HG02610 (cell line): ENCODE measurements at regions not wholly inside any gene's neighbourhood (a gene's known extent, or its start where the extent isn't known, plus 50 kb on each side); places are given as distances from the start of the nearest gene placed in this dataset.
"Not testable (repeated sequence)": the region's sequence is repeated elsewhere in the genome, so short reads cannot be mapped to it uniquely, and the experiment has no call there.

Source experiments
- ATAC-seq: cut with Tn5 transposase; IDR thresholded peaks from one replicate; pipeline ENCODE4 v1.9.1; 2021; ENCODE audit warnings: mild to moderate bottlenecking, moderate library complexity; ENCODE audit not compliant: unreplicated experiment

- ATAC-seq: no peak
Measured at GRCh38 chr6:87772597-87773530, 70.8 kb upstream of the AKIRIN2 start.

- ATAC-seq: no peak
Measured at GRCh38 chr6:87767478-87767877, 65.4 kb upstream of the AKIRIN2 start.

DNA sequence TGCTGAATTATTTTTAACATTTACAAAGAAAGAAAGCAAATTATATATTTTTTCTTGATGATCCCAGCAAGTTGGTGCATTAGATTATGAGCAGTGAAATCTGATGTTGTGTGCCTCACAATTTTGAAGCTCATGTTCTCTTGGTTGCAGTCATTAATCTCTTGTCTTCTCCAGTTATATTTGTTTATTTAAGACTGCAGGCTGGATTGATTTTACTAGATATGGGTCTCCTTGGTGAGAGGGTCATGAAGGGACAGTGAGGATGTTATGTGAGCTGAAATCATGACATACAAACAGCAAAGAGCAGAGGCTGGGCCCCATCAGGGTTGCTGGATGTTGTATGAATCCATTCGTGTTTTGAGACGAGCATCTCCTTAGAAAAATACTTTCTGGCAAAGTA lies 64.2 kb upstream of the AKIRIN2 start:
- no peak for ATAC-seq

DNA sequence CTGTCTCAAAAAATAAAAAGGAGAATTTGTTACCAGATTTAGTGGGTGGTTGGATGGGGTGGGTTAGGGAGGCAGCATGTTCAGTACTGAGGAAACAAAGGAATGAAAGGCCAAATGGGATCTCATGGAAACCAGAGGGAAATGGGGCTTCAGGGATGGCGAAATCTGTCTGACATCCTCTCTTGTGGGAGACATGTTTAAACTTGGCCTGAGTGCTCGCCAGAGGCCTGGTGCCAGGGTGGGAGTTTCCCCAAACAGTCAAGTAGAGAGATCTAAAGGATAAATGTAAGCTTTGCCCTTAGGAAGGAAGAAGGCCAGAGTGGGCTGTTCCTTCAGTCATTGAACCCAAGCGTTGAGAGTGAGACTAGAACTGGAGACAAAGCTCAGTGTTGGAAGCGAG lies 61.9 kb upstream of the AKIRIN2 start:
- no peak for ATAC-seq

GRCh38 chr6:87763276-87763675 lies 61.2 kb upstream of the AKIRIN2 start:
- ATAC-seq: no peak

DNA sequence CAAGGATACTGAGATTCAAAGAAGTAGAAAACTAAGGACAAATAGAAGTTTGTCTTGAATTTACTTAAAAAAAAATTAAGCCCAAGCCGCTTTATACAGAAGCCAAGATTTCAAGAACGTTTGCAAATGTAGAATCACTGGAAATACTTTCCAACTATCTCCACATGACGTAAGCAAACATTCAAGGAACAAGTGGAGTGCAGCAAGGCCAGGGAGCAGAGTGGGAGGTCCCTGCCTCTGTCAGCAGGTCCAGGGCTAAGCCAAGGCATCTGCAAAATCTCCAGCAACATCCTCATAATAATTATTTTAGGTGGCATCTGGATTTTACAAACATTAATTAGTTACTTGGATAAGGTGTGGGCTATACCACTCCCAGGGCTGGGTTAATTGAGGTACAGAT lies 60.1 kb upstream of the AKIRIN2 start:
- ATAC-seq: no peak

- ATAC-seq: no peak
Measured at GRCh38 chr6:87757792-87758191, 55.8 kb upstream of the AKIRIN2 start.

GRCh38 chr6:87756858-87757257 lies 54.8 kb upstream of the AKIRIN2 start:
- peak; percentile 96 for ATAC-seq

DNA sequence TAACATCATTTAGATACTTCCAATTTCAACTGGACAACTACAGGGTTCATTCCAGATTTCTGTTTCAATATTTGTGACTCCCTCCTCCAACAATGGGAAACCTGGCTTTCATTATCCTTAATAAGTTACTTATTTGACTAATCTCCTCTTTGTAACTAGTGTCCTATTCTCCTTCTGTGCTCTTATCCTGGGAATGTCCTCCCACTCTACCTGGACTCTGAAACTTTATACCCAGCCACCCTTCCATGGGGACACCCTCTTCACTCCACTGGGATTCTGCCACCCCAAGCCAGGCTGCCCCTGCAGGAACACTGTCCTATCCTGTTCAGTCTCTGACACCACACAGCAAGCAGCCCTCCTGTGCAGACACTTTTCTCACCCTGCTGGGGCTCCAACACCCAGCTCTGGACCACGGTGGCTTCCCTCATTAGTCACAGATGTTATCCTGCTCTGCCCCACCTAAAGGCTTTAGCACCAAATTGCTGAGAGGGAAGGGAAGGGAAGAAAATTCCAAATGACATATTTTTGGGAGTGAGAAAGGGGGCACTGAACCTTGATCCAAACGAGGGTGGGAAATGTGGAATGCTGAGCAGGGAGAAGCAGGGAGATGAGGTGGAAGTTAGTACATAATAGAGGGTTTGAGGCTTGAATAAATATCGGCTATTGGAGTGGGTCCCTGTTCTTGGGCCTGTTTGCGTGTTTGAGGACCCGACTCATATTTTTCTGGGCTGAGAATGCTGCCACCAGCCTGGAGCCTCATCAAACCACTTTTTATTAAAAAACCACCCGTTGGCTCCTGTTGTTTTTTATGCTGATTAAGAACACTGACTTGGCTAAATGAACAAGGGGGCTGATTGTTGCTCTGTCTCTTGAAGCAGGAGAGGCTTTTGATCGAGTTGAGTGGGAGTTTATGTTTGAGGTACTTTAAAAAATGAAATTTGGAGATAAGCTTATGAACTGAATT lies 54.0 kb upstream of the AKIRIN2 start:
- no peak for ATAC-seq

- no peak for ATAC-seq
Measured at GRCh38 chr6:87754828-87755227, 52.8 kb upstream of the AKIRIN2 start.

- no peak for ATAC-seq
Measured at GRCh38 chr6:87753131-87753685, 51.2 kb upstream of the AKIRIN2 start.

GRCh38 chr6:87752503-87752902 lies 50.5 kb upstream of the AKIRIN2 start:
- ATAC-seq: not testable (repeated sequence)
